HG03159 (cell line): ENCODE measurements at regions not wholly inside any gene's neighbourhood (a gene's known extent, or its start where the extent isn't known, plus 50 kb on each side); places are given as distances from the start of the nearest gene placed in this dataset.
"Not testable (repeated sequence)": the region's sequence is repeated elsewhere in the genome, so short reads cannot be mapped to it uniquely, and the experiment has no call there.

ENCODE experiments used
- ATAC-seq: cut with Tn5 transposase; IDR thresholded peaks from one replicate; pipeline ENCODE4 v1.9.1; 2021; ENCODE audit warnings: mild to moderate bottlenecking, moderate library complexity; ENCODE audit not compliant: unreplicated experiment

DNA sequence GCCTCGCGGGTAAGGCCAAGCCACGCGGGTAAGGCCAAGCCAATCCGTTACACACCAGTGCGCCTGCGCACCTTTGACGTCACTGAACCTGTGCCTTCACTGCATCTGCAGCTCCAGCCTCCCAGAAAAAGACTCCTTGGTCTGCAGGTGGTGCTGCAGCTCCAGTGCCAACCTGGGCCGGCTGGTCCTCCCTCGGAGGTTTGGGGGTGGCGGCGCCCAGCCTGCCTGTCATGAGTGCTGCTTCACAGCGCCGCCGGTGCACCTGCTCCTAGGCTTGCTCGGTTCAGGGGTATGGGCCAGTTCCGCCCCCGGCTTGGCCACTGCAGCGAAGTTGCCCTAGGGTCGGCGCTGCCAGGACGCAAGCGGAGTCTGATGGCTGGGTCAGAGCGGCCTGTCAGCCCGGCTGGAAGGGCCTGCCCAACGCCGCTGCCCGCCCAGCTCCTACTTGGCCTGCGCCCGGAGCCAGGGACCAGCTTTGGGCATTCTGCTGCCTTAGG, 146.6 kb downstream of the USP22 start:
- ATAC-seq = no peak

- ATAC-seq = not testable (repeated sequence)
Observed at GRCh38 chr17:20898726-20899125, 144.1 kb downstream of the USP22 start.

- not testable (repeated sequence) for ATAC-seq
Observed at GRCh38 chr17:20902496-20902895, 140.3 kb downstream of the USP22 start.

GRCh38 chr17:20903549-20903948, 139.3 kb downstream of the USP22 start:
- ATAC-seq = not testable (repeated sequence)

- peak; percentile 83 for ATAC-seq
Observed at GRCh38 chr17:20908313-20909267, 134.2 kb downstream of the USP22 start.

GRCh38 chr17:20914658-20915057, 128.2 kb downstream of the USP22 start:
- no peak for ATAC-seq

DNA sequence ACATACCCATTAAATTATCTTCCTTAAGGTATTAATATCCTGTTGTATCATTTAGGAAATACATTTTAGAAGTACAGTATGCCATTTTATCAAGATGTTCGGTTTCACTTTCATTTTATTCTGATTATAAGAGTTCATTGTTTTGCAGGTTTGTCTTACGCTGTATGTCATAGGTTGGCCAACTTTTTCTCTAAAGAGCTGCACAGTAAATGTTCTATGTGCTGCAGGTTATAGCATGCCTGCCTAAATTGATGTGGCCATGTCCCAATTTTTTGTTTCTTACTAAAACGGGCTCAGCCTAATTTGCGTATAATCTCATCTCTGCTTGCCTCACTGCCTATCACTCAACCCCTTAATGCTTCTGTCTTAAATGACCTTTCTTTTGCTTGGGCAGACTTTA, 126.4 kb downstream of the USP22 start:
- ATAC-seq = no peak

GRCh38 chr17:20917610-20918306, 125.1 kb downstream of the USP22 start:
- ATAC-seq = not testable (repeated sequence)

- ATAC-seq = no peak
Observed at GRCh38 chr17:20920095-20920814, 122.6 kb downstream of the USP22 start.

DNA sequence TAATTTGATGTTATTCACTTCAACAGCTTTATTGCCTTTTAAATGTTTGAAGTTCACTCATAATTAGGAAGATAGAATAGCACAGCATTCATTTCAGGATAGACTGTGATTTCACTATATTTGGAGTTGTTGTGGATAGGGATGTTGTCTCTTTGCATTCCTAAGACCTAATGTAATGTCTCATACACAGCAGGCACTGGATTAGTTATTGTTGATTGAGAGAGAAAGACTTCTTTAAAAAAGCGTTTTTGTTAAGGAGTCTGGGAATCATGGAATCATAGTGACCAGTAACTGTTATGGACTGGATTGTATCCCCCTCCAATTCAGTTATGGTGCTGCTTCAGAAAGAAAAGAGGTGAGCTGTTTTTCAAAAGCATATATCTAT, 122.0 kb downstream of the USP22 start:
- ATAC-seq = no peak

DNA sequence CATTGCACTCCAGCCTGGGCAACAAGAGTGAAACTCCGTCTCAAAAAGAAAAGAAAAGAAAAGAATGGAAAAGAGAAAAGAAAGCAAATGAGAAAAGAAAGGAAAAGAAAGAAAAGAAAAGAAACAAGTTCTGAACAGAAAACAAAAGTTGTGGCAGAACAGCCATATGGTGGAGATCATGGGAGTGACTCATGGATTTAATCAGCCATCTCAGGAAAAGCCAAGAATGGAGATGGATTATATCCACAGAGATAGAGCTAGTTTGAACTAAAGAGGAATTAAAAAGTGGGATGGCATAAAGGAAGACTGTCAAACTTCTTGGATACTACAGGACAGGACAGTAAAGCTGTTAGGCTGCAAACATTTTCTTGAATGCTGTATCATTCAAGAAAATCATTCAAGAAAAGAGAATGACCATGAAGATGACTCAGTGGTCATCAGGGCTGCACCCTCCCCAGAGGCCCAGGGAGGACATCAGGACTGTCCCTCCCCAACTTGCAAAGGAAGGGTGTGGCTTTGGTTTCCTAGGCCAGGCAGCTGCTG, 120.6 kb downstream of the USP22 start:
- ATAC-seq = no peak

DNA sequence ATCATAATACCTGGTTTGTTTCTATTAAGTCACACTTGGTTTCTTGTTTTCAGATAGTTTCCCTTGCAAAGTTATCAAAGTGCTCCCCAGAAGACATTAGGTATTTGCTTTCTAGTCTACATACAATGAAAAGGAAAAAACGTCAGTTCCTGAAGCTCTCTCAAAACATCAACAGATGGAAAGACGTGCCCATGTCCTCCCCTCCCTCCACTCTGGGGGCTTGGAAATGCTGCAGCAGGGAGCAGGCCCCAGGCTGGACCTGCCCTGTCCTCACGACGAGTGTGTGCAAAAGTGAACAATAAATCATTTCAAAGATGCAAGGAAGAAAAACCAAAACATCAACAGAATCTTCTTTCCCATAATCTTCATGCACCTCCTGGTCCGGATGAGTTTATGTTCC, 118.5 kb downstream of the USP22 start:
- no peak for ATAC-seq

- no peak for ATAC-seq
Observed at GRCh38 chr17:20925091-20925490, 117.7 kb downstream of the USP22 start.

GRCh38 chr17:20925954-20926353, 116.9 kb downstream of the USP22 start:
- ATAC-seq = no peak

- ATAC-seq = no peak
Observed at GRCh38 chr17:20926532-20926931, 116.3 kb downstream of the USP22 start.

DNA sequence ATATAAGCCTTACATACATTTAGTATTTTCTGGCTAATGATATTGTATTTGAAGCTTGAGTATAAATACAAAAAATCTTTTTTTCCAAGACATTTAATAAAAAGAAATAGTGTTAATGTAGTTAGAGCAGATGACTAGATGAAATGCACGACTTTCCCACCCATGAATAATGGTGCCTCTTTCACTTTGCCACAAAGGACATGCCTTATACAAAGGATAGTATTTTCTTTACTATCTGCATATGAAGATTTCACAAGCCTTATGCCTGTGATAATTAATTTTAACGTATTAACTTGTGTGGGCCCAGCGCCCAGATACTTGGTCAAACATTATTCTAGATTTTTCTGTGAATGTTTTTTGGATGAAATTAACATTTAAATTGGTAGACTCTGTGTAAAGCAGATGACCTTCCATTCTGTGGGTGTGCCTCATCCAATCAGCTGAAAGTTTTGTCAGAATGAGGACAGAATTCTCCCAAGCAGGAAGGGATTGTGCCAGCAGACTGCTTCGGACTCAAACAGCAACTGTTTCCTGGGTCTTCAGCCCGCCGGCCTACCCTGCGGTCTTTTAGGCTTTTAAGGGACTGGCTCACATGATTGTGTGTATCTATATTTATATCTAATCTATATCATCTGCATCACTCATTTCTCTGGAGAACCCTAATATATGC, 115.4 kb downstream of the USP22 start:
- no peak for ATAC-seq

DNA sequence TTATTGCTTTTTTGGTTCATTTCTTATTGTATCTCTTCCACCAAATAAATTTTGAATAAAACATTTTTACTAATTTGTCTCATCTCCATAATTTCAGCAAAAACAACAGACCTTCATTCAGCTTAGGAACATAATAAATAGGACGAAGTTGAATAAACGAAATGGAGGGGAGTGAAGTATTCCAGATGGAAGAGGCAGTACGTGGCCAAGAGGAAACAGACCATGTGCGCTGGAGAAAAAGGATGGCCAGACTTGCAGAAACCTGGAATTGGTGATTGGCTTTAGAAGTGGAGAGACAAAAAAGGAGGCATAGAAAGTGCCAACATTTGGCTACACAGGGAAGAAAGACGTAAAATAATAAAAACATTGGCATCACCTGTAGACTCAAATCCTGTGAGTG, 113.5 kb downstream of the USP22 start:
- no peak for ATAC-seq

DNA sequence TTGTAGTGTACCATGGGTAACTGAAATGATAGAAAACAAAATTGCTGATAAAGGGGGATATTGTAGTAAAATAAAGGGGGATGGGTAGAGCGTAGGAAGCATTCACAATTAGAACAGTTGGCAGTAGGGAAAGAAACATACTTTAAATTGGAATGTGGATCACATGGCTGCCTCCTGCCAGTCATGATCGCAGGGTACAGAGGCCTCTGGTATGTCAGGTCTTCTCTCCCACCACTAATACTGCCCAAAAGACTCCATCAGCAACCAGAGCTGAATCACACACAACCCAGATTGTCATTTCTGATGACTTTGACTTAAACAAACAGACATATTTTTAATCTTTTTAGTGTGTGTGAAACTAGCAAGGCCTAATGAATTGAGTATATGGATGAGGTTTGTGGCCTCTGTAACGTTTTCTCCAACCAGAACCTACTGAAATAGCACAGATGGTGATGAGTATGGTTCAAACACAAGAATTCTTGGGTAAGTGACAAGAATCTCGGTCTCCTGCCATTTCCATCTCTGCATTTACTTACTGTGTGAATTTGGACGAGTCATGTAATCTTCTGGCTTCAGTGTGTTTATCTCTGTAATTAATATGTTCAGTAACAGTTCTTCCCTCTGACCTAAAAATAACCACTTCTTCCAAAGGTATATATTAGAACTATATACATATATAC, 112.6 kb downstream of the USP22 start:
- ATAC-seq = no peak

DNA sequence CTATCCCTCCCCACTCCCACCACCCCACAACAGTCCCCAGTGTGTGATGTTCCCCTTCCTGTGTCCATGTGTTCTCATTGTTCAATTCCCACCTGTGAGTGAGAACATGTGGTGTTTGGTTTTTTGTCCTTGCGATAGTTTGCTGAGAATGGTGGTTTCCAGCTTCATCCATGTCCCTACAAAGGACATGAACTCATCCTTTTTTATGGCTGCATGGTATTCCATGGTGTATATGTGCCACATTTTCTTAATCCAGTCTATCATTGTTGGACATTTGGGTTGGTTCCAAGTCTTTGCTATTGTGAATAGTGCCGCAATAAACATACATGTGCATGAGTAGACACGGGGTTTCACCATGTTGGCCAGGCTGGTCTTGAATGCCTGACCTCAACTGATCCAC, 109.8 kb downstream of the USP22 start:
- ATAC-seq = not testable (repeated sequence)

- no peak for ATAC-seq
Observed at GRCh38 chr17:20934288-20934687, 108.5 kb downstream of the USP22 start.
